ENCODE measurements at regions not wholly inside any gene's neighbourhood (a gene's known extent, or its start where the extent isn't known, plus 50 kb on each side); places are given as distances from the start of the nearest gene placed in this dataset.

- H3K9ac ChIP-seq (ENCODE audit: insufficient read depth in 1 of 2, low read length in 2 of 2), result no peak overlapping the region
- ATAC-seq (ENCODE audit: insufficient read depth, low FRiP score) (no peak), DNase-seq (no peak)
- H3K4me3 ChIP-seq, result no peak overlapping the region
- 85 to 100% methylated on average over 4 of the region's 4 CpGs for WGBS, 2 donors
- no peak for TF ChIP-seq CTCF (IDR thresholded peaks at IDR 0.05; ENCODE audit: control extremely low read depth, extremely low read depth)
- peaks cover 0 to 1% (median 0%) of the 10 kb centered on the region in 5 donors for H3K4me1 ChIP-seq (ENCODE audit: control insufficient read depth in 5 of 5, insufficient read depth in 5 of 5, low read length in 5 of 5)
- H3K9me3 ChIP-seq (ENCODE audit: control insufficient read depth in 4 of 4, insufficient read depth in 3 of 4, low read length in 3 of 4), result peaks cover 0 to 9% (median 0%) of the 10 kb centered on the region in 4 donors
- no peaks in the 10 kb centered on the region for H3K36me3 ChIP-seq (ENCODE audit: control insufficient read depth in 4 of 4, insufficient read depth in 4 of 4, low read length in 4 of 4)
- H3K27ac ChIP-seq (ENCODE audit: low read depth in 1 of 2, low read length in 1 of 2), result no peak overlapping the region
- peaks cover 0 to 11% (median 3%) of the 10 kb centered on the region in 3 donors for H3K27me3 ChIP-seq (ENCODE audit: control insufficient read depth in 3 of 3, insufficient read depth in 3 of 3, low read length in 2 of 3)
Observed at GRCh38 chrX:51404445-51404844, 71.8 kb downstream of the NUDT10 start.

GRCh38 chrX:51395810-51396728, 63.4 kb downstream of the NUDT10 start:
- ATAC-seq (ENCODE audit: insufficient read depth, low FRiP score) (peak; percentile 19), DNase-seq (peak; percentile 52 to 57 (median 53))
- Histone ChIP-seq H3K27ac (ENCODE audit: low read depth in 1 of 2, low read length in 1 of 2) (peak overlapping the region in 1 of 2 donors; percentile 28), H3K27me3 (ENCODE audit: control insufficient read depth in 3 of 3, insufficient read depth in 3 of 3, low read length in 2 of 3) (peaks cover 0 to 8% (median 3%) of the 10 kb centered on the region in 3 donors), H3K9me3 (ENCODE audit: control insufficient read depth in 4 of 4, insufficient read depth in 3 of 4, low read length in 3 of 4) (no peaks in the 10 kb centered on the region), H3K4me1 (ENCODE audit: control insufficient read depth in 5 of 5, insufficient read depth in 5 of 5, low read length in 5 of 5) (peaks cover 0 to 5% (median 0%) of the 10 kb centered on the region in 5 donors), H3K36me3 (ENCODE audit: control insufficient read depth in 4 of 4, insufficient read depth in 4 of 4, low read length in 4 of 4) (no peaks in the 10 kb centered on the region), H3K4me3 (peak overlapping the region; percentile 22), H3K9ac (ENCODE audit: insufficient read depth in 1 of 2, low read length in 2 of 2) (no peak overlapping the region)
- 1 to 30% methylated on average over 26 to 50 of the region's 50 CpGs for WGBS, 2 donors
- TF ChIP-seq CTCF (IDR thresholded peaks at IDR 0.05; ENCODE audit: control extremely low read depth, extremely low read depth), result no peak

GRCh38 chrX:51395480-51395809, 62.8 kb downstream of the NUDT10 start:
- 3 to 53% methylated on average over 4 of the region's 4 CpGs for WGBS, 2 donors
- no peak overlapping the region for H3K27ac ChIP-seq (ENCODE audit: low read depth in 1 of 2, low read length in 1 of 2)
- DNase-seq (no peak), ATAC-seq (ENCODE audit: insufficient read depth, low FRiP score) (no peak)
- no peak for TF ChIP-seq CTCF (IDR thresholded peaks at IDR 0.05; ENCODE audit: control extremely low read depth, extremely low read depth)
- H3K4me3 ChIP-seq, result no peak overlapping the region
- H3K9me3 ChIP-seq (ENCODE audit: control insufficient read depth in 4 of 4, insufficient read depth in 3 of 4, low read length in 3 of 4), result no peaks in the 10 kb centered on the region
- no peak overlapping the region for H3K9ac ChIP-seq (ENCODE audit: insufficient read depth in 1 of 2, low read length in 2 of 2)
- H3K36me3 ChIP-seq (ENCODE audit: control insufficient read depth in 4 of 4, insufficient read depth in 4 of 4, low read length in 4 of 4), result no peaks in the 10 kb centered on the region
- peaks cover 0 to 5% (median 0%) of the 10 kb centered on the region in 5 donors for H3K4me1 ChIP-seq (ENCODE audit: control insufficient read depth in 5 of 5, insufficient read depth in 5 of 5, low read length in 5 of 5)
- H3K27me3 ChIP-seq (ENCODE audit: control insufficient read depth in 3 of 3, insufficient read depth in 3 of 3, low read length in 2 of 3), result peaks cover 0 to 7% (median 3%) of the 10 kb centered on the region in 3 donors

Measured in lung (tissue), 11 donors.